Erythroblast (primary cell): ENCODE measurements at regions not wholly inside any gene's neighbourhood (a gene's known extent, or its start where the extent isn't known, plus 50 kb on each side); places are given as distances from the start of the nearest gene placed in this dataset.

Source experiments
- GATA1 ChIP-seq: IDR thresholded peaks from 2 replicates; pipeline ENCODE4 v1.6.1; 2011; ENCODE audit warnings: low read depth, mild to moderate bottlenecking, control low read depth, low read length, moderate library complexity
- POLR2A ChIP-seq: IDR thresholded peaks from 2 replicates; pipeline ENCODE4 v1.6.1; 2011; ENCODE audit warnings: mild to moderate bottlenecking, low read length

- TF ChIP-seq POLR2A (no peak), GATA1 (no peak)
These were observed 190.4 kb downstream of the SPP2 start for GRCh38 chr2:234240917-234241316.
